Loucy (cell line): ENCODE measurements at regions not wholly inside any gene's neighbourhood (a gene's known extent, or its start where the extent isn't known, plus 50 kb on each side); places are given as distances from the start of the nearest gene placed in this dataset.

Experiments used
- H2AFZ ChIP-seq: fragments of 200-600 bp; sonication (generic); 2 replicates; pipeline ENCODE4 v1.6.0; 2016; ENCODE audit warnings: antibody characterized with exemption, mild to moderate bottlenecking, low read length, moderate library complexity
- H3F3A ChIP-seq: fragments of 200-600 bp; 2 replicates; pipeline ENCODE4 v1.6.0; 2016; ENCODE audit warnings: antibody characterized with exemption, low read depth, mild to moderate bottlenecking
- H3K27me3 ChIP-seq: fragments of 200-600 bp; sonication (generic); 2 replicates; pipeline ENCODE4 v1.6.1; 2014; ENCODE audit warnings: low read length, mild to moderate bottlenecking; ENCODE audit not compliant: insufficient read depth, poor library complexity, severe bottlenecking
- H3K36me3 ChIP-seq: fragments of 200-600 bp; sonication (generic); 2 replicates; pipeline ENCODE4 v1.6.1; 2016; ENCODE audit warnings: low read length; ENCODE audit not compliant: insufficient read depth
- H3K4me1 ChIP-seq: fragments of 200-600 bp; sonication (generic); 2 replicates; pipeline ENCODE4 v1.5.1; 2014; ENCODE audit warnings: low read length, mild to moderate bottlenecking; ENCODE audit not compliant: insufficient read depth, poor library complexity, severe bottlenecking
- H3K4me2 ChIP-seq: fragments of 200-600 bp; sonication (generic); 2 replicates; pipeline ENCODE4 v1.6.0; 2014; ENCODE audit warnings: antibody characterized with exemption, low read length, low read depth, mild to moderate bottlenecking; ENCODE audit not compliant: poor library complexity, severe bottlenecking
- H3K4me3 ChIP-seq: fragments of 200-600 bp; sonication (generic); 2 replicates; pipeline ENCODE4 v1.5.1; 2014; ENCODE audit warnings: low read length, mild to moderate bottlenecking, mixed read lengths; ENCODE audit not compliant: poor library complexity, severe bottlenecking
- H3K79me2 ChIP-seq: fragments of 200-600 bp; sonication (generic); 2 replicates; pipeline ENCODE4 v1.6.1; 2014; ENCODE audit warnings: low read length; ENCODE audit not compliant: insufficient read depth
- H3K9ac ChIP-seq: fragments of 200-600 bp; sonication (generic); 2 replicates; pipeline ENCODE4 v1.6.0; 2014; ENCODE audit warnings: mild to moderate bottlenecking, low read depth, low read length, moderate library complexity; ENCODE audit not compliant: poor library complexity, severe bottlenecking
- H3K9me2 ChIP-seq: fragments of 200-600 bp; sonication (generic); replicated peaks from 2 replicates; pipeline ENCODE4 v1.6.1; 2016; ENCODE audit warnings: low read depth, low read length, mixed read lengths
- H3K9me3 ChIP-seq: fragments of 200-600 bp; sonication (generic); 2 replicates; pipeline ENCODE4 v1.6.1; 2014; ENCODE audit warnings: mild to moderate bottlenecking, antibody characterized with exemption, low read length, low read depth; ENCODE audit not compliant: insufficient read depth
- H4K20me1 ChIP-seq: fragments of 200-600 bp; sonication (generic); 2 replicates; pipeline ENCODE4 v1.6.0; 2014; ENCODE audit warnings: antibody characterized with exemption, low read length, mild to moderate bottlenecking; ENCODE audit not compliant: insufficient read depth, poor library complexity, severe bottlenecking
- CTCF ChIP-seq: fragments of 200-600 bp; sonication (generic); conservative IDR thresholded peaks from 2 replicates; pipeline ENCODE4 v1.5.1; 2014; ENCODE audit warnings: mild to moderate bottlenecking, antibody characterized with exemption, low read length
- EZH2phosphoT487 ChIP-seq: fragments of 200-600 bp; IDR thresholded peaks from 2 replicates; pipeline ENCODE4 v1.6.1; 2018; ENCODE audit warnings: antibody characterized with exemption, mild to moderate bottlenecking, moderate library complexity, borderline replicate concordance

- H3K4me3 ChIP-seq: no peak overlapping the region
- no peak overlapping the region for H3K4me2 ChIP-seq
- no peaks in the 10 kb centered on the region for H3K9me3 ChIP-seq
- no peaks in the 10 kb centered on the region for H4K20me1 ChIP-seq
- H3K9me2 ChIP-seq: no peaks in the 10 kb centered on the region
- no peak for TF ChIP-seq EZH2phosphoT487
- TF ChIP-seq CTCF: no peak
- H3K79me2 ChIP-seq: no peaks in the 10 kb centered on the region
- H3K36me3 ChIP-seq: no peaks in the 10 kb centered on the region
- H3K9ac ChIP-seq: no peak overlapping the region
- no peaks in the 10 kb centered on the region for H3F3A ChIP-seq
- H2AFZ ChIP-seq: no peak overlapping the region
- H3K27me3 ChIP-seq: no peaks in the 10 kb centered on the region
- no peaks in the 10 kb centered on the region for H3K4me1 ChIP-seq
These were observed 262.7 kb upstream of the THSD7B start for GRCh38 chr2:136502660-136503059.

DNA sequence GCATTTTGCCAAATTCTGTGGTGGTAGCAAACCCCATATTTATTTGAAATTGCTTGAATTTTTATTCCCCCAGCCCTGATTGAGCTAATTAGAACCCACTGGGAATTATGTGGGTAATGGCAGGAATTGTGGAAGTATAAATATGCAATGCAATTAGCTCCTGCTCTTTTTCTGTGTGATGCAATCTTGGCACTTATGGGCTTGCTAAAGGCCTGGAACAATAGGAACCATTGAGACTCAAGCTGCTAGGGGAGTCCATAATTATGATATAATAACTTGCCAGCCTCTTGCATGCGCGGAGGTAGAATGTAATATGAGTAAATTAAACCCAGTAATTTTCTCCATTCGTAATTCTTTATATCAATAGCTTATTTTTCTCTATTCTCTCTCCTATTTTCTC is 267.6 kb upstream of the THSD7B start:
- Histone ChIP-seq H4K20me1 (no peaks in the 10 kb centered on the region), H3K9me3 (no peaks in the 10 kb centered on the region), H3K27me3 (no peaks in the 10 kb centered on the region), H3K36me3 (no peaks in the 10 kb centered on the region), H3K4me1 (no peaks in the 10 kb centered on the region), H3K79me2 (no peaks in the 10 kb centered on the region), H3K4me2 (no peak overlapping the region), H3K9me2 (no peaks in the 10 kb centered on the region), H2AFZ (no peak overlapping the region), H3K4me3 (no peak overlapping the region), H3K9ac (no peak overlapping the region), H3F3A (no peaks in the 10 kb centered on the region)
- no peak for TF ChIP-seq EZH2phosphoT487
- TF ChIP-seq CTCF: no peak

GRCh38 chr2:136496966-136497365 is 268.4 kb upstream of the THSD7B start:
- Histone ChIP-seq H3K79me2 (no peaks in the 10 kb centered on the region), H4K20me1 (no peaks in the 10 kb centered on the region), H3F3A (no peaks in the 10 kb centered on the region), H3K4me1 (no peaks in the 10 kb centered on the region), H3K4me3 (no peak overlapping the region), H3K27me3 (no peaks in the 10 kb centered on the region), H3K4me2 (no peak overlapping the region), H3K9ac (no peak overlapping the region), H2AFZ (no peak overlapping the region), H3K9me2 (no peaks in the 10 kb centered on the region), H3K9me3 (no peaks in the 10 kb centered on the region), H3K36me3 (no peaks in the 10 kb centered on the region)
- no peak for TF ChIP-seq CTCF
- no peak for TF ChIP-seq EZH2phosphoT487
